Activated naive CD8-positive, alpha-beta T cell (primary cell): ENCODE measurements at regions not wholly inside any gene's neighbourhood (a gene's known extent, or its start where the extent isn't known, plus 50 kb on each side); places are given as distances from the start of the nearest gene placed in this dataset.
"Not testable (repeated sequence)": the region's sequence is repeated elsewhere in the genome, so short reads cannot be mapped to it uniquely, and the experiment has no call there.

Experiments used
- H3K27ac Mint-ChIP-seq: one replicate; pipeline ENCODE4 v1.8.0; 2021; ENCODE audit warnings: mixed read lengths
- H3K27me3 Mint-ChIP-seq: one replicate; pipeline ENCODE4 v1.8.0; 2021; ENCODE audit warnings: mixed read lengths
- H3K36me3 Mint-ChIP-seq: one replicate; pipeline ENCODE4 v1.8.0; 2021; ENCODE audit warnings: mixed read lengths
- H3K4me1 Mint-ChIP-seq: one replicate; pipeline ENCODE4 v1.8.0; 2021; ENCODE audit warnings: low read depth, mixed read lengths
- H3K4me3 Mint-ChIP-seq: one replicate; pipeline ENCODE4 v1.8.0; 2021; ENCODE audit warnings: mild to moderate bottlenecking, mixed read lengths
- H3K9me3 Mint-ChIP-seq: one replicate; pipeline ENCODE4 v1.8.0; 2021; ENCODE audit warnings: low read depth, mixed read lengths

DNA sequence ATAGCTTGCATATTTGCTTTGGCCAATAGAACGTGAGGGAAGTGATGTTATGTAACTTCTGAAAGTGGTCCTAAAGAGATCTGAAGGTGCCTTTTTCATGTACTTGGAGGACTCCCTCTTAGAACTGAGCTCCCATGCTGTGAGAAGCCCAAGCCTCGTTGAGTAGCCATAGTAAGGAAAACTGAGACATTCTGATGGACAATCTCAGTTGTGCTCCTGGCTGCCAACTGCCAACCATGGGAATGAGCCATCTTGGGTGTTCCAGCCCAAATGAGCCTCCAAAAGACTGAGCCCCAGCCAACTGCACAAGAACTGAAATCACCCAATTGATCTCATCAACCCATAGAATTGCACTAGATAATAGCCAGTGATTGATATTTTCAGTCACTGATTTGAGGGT lies 106.7 kb downstream of the MRPL39 start:
- H3K27me3 Mint-ChIP-seq: no peaks in the 10 kb centered on the region
- H3K27ac Mint-ChIP-seq: peak overlapping the region; percentile 97
- H3K4me3 Mint-ChIP-seq: peak overlapping the region; percentile 63
- peaks cover 6% of the 10 kb centered on the region for H3K9me3 Mint-ChIP-seq
- H3K4me1 Mint-ChIP-seq: peaks cover 53% of the 10 kb centered on the region
- H3K36me3 Mint-ChIP-seq: peaks cover 13% of the 10 kb centered on the region

GRCh38 chr21:25496825-25497482 lies 110.3 kb downstream of the MRPL39 start:
- peaks cover 14% of the 10 kb centered on the region for H3K36me3 Mint-ChIP-seq
- H3K27me3 Mint-ChIP-seq: no peaks in the 10 kb centered on the region
- H3K4me3 Mint-ChIP-seq: no peak overlapping the region
- peaks cover 28% of the 10 kb centered on the region for H3K4me1 Mint-ChIP-seq
- no peak overlapping the region for H3K27ac Mint-ChIP-seq
- peaks cover 6% of the 10 kb centered on the region for H3K9me3 Mint-ChIP-seq

- no peak overlapping the region for H3K4me3 Mint-ChIP-seq
- peaks cover 3% of the 10 kb centered on the region for H3K9me3 Mint-ChIP-seq
- peaks cover 29% of the 10 kb centered on the region for H3K4me1 Mint-ChIP-seq
- H3K36me3 Mint-ChIP-seq: peaks cover 9% of the 10 kb centered on the region
- H3K27me3 Mint-ChIP-seq: no peaks in the 10 kb centered on the region
- no peak overlapping the region for H3K27ac Mint-ChIP-seq
Measured at GRCh38 chr21:25494804-25495203, 112.5 kb downstream of the MRPL39 start.

DNA sequence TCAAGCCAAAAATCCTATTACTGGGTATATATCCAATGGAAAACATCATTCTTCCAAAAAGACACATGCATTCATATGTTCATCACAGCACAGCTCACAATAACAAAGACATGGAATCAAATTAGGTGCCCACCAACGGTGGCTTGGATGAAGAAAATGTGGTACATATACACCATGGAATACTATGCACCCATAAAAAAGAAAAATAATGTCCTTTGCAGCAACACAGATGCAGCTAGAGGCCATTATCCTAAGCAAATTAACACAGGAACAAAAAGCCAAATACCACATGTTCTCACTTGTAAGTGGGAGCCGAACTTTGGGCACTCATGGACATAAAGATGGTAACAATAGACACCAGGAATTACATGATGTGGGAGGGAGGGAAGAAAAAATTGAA lies 113.6 kb downstream of the MRPL39 start:
- Mint-ChIP-seq H3K27ac (no peak overlapping the region), H3K4me1 (peaks cover 36% of the 10 kb centered on the region), H3K9me3 (peaks cover 2% of the 10 kb centered on the region), H3K36me3 (peaks cover 9% of the 10 kb centered on the region), H3K27me3 (no peaks in the 10 kb centered on the region), H3K4me3 (no peak overlapping the region)

DNA sequence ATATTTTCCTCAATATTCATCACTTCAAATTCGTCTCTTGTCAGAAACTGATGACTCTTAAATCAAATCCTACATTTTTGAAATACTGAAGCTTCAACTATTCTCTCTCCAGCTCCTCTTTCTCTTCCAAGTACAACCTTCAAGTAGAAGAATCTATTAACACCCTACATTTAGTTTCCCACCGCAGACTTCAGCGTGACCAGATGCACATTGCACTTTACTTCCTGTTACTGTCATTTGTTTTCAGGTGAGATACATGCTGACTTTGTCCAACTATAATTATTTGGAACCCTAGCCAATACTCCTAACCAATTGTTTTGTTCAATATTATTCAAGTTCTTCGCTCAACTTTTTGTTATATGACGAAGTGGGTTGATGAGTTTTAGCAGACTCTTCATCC lies 116.0 kb downstream of the MRPL39 start:
- Mint-ChIP-seq H3K4me3 (peak overlapping the region; percentile 46), H3K27ac (peak overlapping the region; percentile 93), H3K36me3 (peaks cover 12% of the 10 kb centered on the region), H3K27me3 (no peaks in the 10 kb centered on the region), H3K9me3 (peaks cover 4% of the 10 kb centered on the region), H3K4me1 (peaks cover 51% of the 10 kb centered on the region)

DNA sequence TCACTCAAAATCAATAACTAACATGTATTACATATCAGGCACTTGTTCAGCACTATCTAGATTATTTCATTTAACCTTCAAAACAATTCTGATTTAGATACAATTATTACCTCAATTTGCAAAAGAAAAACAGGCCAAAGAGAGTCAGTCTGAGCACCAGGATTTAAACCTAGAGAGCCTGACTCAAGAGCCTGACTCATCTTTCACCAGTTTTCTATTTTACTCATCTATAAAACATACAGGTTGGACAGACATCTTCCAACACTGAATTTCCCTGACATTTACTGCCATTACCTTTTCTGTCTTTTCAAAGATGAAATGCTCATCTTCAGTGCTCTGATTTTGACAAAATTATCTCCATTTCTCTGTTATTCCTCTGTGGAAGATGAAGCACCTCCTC lies 116.5 kb downstream of the MRPL39 start:
- H3K4me3 Mint-ChIP-seq: peak overlapping the region; percentile 46
- H3K27ac Mint-ChIP-seq: peak overlapping the region; percentile 93
- peaks cover 56% of the 10 kb centered on the region for H3K4me1 Mint-ChIP-seq
- H3K36me3 Mint-ChIP-seq: peaks cover 12% of the 10 kb centered on the region
- peaks cover 4% of the 10 kb centered on the region for H3K9me3 Mint-ChIP-seq
- no peaks in the 10 kb centered on the region for H3K27me3 Mint-ChIP-seq

DNA sequence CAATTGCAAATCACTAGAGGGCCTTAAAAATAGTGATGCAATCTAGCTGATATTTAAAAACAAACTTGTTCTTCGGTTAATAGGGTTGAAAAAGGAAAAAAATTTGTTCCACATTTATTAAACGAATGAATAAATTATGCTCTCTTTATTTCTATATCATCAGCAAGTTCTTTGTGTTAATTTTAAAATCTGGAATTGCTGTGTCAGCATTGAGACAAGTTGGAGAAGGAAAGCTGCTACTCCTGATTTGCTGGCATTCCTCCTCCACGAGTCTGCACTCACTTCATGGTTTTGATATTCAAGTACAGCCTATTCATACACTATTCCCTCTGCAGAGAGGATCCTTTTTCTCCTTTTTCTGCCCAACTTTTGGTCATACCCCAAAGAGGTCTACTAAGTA lies 117.6 kb downstream of the MRPL39 start:
- peak overlapping the region; percentile 93 for H3K27ac Mint-ChIP-seq
- no peak overlapping the region for H3K4me3 Mint-ChIP-seq
- peaks cover 5% of the 10 kb centered on the region for H3K9me3 Mint-ChIP-seq
- no peaks in the 10 kb centered on the region for H3K27me3 Mint-ChIP-seq
- H3K36me3 Mint-ChIP-seq: peaks cover 15% of the 10 kb centered on the region
- H3K4me1 Mint-ChIP-seq: peaks cover 66% of the 10 kb centered on the region

- Mint-ChIP-seq H3K4me3 (peak overlapping the region; percentile 59), H3K4me1 (peaks cover 65% of the 10 kb centered on the region), H3K36me3 (peaks cover 17% of the 10 kb centered on the region), H3K9me3 (peaks cover 15% of the 10 kb centered on the region), H3K27ac (peak overlapping the region; percentile 93), H3K27me3 (no peaks in the 10 kb centered on the region)
Measured at GRCh38 chr21:25487046-25487594, 120.2 kb downstream of the MRPL39 start.

GRCh38 chr21:25485914-25486313 lies 121.4 kb downstream of the MRPL39 start:
- peaks cover 27% of the 10 kb centered on the region for H3K9me3 Mint-ChIP-seq
- peaks cover 58% of the 10 kb centered on the region for H3K4me1 Mint-ChIP-seq
- peak overlapping the region; percentile 93 for H3K27ac Mint-ChIP-seq
- no peaks in the 10 kb centered on the region for H3K27me3 Mint-ChIP-seq
- H3K36me3 Mint-ChIP-seq: peaks cover 28% of the 10 kb centered on the region
- H3K4me3 Mint-ChIP-seq: no peak overlapping the region

DNA sequence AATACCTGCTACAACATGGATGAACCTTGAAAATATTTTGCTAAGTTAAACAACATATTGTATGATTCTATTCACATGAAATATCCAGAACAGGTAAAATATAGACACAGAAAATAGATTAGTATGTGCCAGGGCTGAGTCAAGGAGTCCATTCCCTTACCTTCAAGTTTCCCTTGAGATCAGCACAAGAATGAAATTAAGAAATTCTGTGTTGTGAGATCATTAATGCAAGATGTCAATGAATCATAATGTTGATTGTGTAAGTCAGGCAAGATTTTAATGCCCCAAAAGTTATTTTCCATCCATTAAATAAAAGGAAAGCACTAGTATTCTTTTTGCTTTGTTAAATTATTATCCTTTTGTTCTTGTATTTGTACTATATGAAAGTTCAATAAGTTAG lies 139.4 kb downstream of the MRPL39 start:
- Mint-ChIP-seq H3K27me3 (no peaks in the 10 kb centered on the region), H3K4me1 (peaks cover 49% of the 10 kb centered on the region), H3K4me3 (no peak overlapping the region), H3K9me3 (peaks cover 3% of the 10 kb centered on the region), H3K27ac (peak overlapping the region; percentile 37), H3K36me3 (peaks cover 18% of the 10 kb centered on the region)

DNA sequence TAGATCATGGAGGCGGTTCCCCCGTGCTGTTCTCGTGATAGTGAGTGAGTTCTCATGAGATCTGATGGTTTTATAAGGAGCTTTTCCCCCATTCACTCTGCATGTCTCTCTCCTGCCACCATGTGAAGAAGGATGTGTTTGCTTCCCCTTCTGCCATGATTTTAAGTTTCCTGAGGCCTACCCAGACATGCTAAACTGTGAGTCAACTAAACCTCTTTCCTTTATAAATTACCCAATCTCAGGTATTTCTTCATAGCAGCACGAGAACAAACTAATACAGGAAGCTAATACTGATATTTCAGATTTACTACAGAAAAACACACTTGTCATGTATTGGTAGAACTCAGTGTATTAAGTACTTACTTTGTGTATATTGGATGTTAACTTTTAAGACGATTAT lies 140.2 kb downstream of the MRPL39 start:
- not testable (repeated sequence) for H3K4me3 Mint-ChIP-seq, H3K9me3 Mint-ChIP-seq, H3K27me3 Mint-ChIP-seq
- peak overlapping the region; percentile 6 for H3K27ac Mint-ChIP-seq
- peaks cover 55% of the 10 kb centered on the region for H3K4me1 Mint-ChIP-seq
- peaks cover 15% of the 10 kb centered on the region for H3K36me3 Mint-ChIP-seq

DNA sequence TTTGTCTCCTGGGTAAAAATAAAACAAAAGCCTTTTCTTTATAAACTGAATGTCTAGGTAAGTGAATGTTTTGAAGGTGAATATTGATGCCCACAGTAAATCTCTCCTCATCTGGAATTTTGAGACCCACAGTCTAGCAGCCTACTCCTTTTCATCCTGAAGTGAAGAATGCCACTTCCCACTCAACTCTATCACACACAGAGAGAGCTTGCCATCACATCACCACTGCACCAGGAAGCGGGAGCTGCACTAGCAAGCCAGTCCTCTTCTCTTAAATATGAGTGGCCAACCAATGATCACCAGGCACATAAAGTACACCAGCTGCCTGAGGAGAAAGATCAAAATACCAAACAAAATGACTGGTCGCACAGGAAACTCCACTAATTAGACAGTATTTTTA lies 140.8 kb downstream of the MRPL39 start:
- Mint-ChIP-seq H3K9me3 (peaks cover 4% of the 10 kb centered on the region), H3K27me3 (no peaks in the 10 kb centered on the region), H3K4me1 (peaks cover 61% of the 10 kb centered on the region), H3K27ac (peak overlapping the region; percentile 82), H3K36me3 (peaks cover 15% of the 10 kb centered on the region), H3K4me3 (peak overlapping the region; percentile 0)

DNA sequence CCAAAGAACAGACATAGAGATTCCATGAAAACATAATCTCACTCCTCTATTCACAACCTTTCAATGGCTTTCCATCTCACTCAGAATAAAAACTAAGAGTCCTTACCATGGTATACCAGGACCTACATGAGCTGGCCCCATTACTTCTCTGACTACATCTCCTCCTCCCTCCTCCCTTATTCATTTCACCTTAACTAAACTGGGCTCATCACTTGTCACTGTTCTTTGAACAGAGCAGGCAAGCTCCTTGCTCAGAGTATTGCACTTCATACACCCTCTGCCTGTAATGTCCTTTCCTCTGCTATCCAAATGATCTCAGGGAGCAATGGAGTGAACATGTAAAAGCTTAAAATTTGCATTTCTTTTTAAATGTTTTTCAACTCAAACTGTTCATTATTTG lies 142.0 kb downstream of the MRPL39 start:
- Mint-ChIP-seq H3K27me3 (no peaks in the 10 kb centered on the region), H3K27ac (peak overlapping the region; percentile 99), H3K9me3 (peaks cover 4% of the 10 kb centered on the region), H3K36me3 (peaks cover 15% of the 10 kb centered on the region), H3K4me1 (peaks cover 67% of the 10 kb centered on the region), H3K4me3 (peak overlapping the region; percentile 76)

DNA sequence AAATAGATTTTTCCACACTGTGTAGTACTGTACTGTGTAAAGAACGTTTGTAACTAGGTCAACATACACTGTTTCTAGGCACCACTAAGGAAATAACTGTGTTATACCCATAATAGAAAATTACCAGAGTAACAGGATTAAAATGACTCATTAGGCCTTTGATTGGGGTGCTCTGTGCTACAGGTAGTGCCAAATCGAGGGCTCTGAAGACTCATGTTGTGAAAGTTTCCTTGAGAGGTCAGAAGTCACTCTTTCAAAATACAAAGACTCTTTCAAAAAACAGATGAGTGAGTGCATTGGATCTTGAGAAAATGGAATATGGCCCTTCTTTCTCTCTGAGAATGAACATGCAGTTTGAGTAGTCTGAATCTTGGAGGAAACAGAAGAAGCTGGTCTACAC lies 143.0 kb downstream of the MRPL39 start:
- Mint-ChIP-seq H3K27me3 (no peaks in the 10 kb centered on the region), H3K36me3 (peaks cover 18% of the 10 kb centered on the region), H3K9me3 (peaks cover 7% of the 10 kb centered on the region), H3K4me1 (peaks cover 75% of the 10 kb centered on the region), H3K4me3 (peak overlapping the region; percentile 76), H3K27ac (peak overlapping the region; percentile 99)

GRCh38 chr21:25462517-25462971 lies 144.7 kb downstream of the MRPL39 start:
- Mint-ChIP-seq H3K4me3 (peak overlapping the region; percentile 69), H3K27me3 (no peaks in the 10 kb centered on the region), H3K9me3 (peaks cover 7% of the 10 kb centered on the region), H3K27ac (peak overlapping the region; percentile 99), H3K36me3 (peaks cover 14% of the 10 kb centered on the region), H3K4me1 (peaks cover 77% of the 10 kb centered on the region)

DNA sequence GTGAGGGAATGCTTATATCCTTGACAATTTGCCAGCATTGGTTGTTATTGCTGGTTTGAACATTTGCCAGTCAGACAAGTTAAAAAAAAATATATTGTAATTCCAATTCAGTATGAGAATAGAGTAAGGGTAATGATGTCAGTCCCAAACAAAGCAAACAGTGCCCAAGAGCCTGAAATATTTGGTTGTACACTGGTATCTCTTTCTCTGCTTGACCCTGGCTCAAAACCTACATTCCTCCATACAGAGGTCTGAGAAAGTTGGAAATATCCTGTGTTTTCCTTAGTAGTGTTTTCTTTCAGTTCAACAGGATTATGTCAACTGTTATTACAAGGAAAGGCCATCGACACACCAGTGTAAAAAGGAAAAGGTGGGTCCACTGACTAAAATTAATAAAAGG lies 145.6 kb downstream of the MRPL39 start:
- Mint-ChIP-seq H3K36me3 (peaks cover 11% of the 10 kb centered on the region), H3K4me1 (peaks cover 78% of the 10 kb centered on the region), H3K4me3 (no peak overlapping the region), H3K27ac (peak overlapping the region; percentile 99), H3K9me3 (peaks cover 7% of the 10 kb centered on the region), H3K27me3 (no peaks in the 10 kb centered on the region)
